Activated CD8-positive, alpha-beta memory T cell treated with anti-CD3 and anti-CD28 coated beads, Interleukin-2, amount 50 U/mL, for 1 hour (primary cell): ENCODE measurements at regions not wholly inside any gene's neighbourhood (a gene's known extent, or its start where the extent isn't known, plus 50 kb on each side); places are given as distances from the start of the nearest gene placed in this dataset.
"Not testable (repeated sequence)": the region's sequence is repeated elsewhere in the genome, so short reads cannot be mapped to it uniquely, and the experiment has no call there.

Experiments used
- DNase-seq: peaks from one replicate; pipeline ENCODE4 v3.0.0-alpha.2; 2020; ENCODE audit errors: extremely low read depth

- no peak for DNase-seq
Measured at GRCh38 chr1:224061436-224061835, 52.5 kb upstream of the FBXO28 start.

GRCh38 chr1:224059897-224060427, 53.9 kb upstream of the FBXO28 start:
- DNase-seq: no peak

DNA sequence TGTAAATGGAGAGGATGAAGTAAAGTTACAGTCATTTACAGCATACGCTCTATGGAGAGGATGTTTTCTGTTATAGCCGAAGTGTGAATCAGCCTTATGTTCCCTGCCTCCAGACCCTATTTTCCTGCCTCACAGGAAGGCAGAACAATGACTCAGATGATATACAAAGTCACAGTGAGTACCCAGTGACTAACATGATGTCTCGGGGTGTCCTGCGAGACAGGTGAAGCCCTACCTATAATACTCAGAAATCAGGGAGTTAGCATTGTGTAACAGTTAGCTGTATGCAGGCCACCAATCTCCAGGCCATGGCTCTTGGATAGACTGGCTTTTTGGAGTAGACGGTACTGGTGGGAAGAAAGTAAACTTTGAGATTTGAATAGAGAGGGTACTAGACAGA, 55.6 kb upstream of the FBXO28 start:
- no peak for DNase-seq

DNA sequence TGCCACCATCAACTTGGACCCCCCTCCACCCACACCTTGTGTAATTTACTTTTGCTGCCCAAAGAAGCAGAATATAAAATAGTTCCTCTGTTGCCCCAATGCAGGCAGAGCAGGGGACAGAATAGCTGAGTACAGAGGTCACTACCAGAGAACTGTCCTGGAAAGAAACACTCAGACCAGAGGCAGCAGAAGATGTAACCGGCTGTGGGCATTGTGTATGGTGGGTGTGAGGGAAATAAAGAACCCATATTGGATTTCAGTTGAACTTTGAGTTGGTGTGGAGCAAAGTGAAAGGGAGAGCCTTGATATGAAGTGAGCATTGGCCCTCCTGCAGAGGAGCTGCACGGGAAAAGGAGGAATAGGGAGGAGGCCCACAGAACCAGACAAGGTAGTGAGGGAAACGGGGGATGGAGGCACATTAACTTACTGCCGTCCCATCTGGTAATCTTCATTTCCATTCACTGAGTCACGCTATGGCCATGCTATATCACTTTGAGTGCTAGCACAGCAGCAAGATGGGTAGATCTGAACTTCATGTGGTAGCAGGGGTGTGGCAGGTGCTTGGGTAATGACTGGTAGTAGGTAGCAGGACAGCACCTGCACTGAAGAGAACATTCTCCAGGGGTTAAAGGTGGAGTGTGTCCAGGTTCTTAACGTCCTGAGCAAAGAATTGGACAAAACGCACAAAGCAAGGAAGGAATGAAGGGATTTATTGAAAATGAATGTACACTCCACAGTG, 56.3 kb upstream of the FBXO28 start:
- DNase-seq: no peak

DNA sequence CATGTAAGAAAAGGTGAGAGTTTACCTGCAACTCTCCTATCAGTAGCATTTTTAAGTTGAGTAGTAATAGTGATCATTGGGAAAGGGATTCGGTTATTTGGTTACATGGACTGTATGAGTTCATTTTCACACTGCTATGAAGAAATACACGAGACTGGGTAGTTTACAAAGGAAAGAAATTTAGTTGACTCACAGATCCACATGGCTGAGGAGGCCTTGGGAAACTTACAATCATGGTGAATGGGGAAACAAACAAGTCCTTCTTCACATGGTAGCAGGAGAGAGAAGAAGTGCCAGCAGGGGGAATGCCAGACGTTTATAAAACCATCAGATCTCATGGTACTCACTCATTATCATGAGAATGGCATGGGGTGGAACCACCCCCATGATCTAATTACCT, 59.3 kb upstream of the FBXO28 start:
- no peak for DNase-seq

- no peak for DNase-seq
Measured at GRCh38 chr1:224054012-224054411, 59.9 kb upstream of the FBXO28 start.

- DNase-seq: no peak
Measured at GRCh38 chr1:224053456-224053855, 60.5 kb upstream of the FBXO28 start.

GRCh38 chr1:224052772-224053171, 61.1 kb upstream of the FBXO28 start:
- DNase-seq: no peak

- not testable (repeated sequence) for DNase-seq
Measured at GRCh38 chr1:224051782-224052181, 62.1 kb upstream of the FBXO28 start.

GRCh38 chr1:224051086-224051406, 62.9 kb upstream of the FBXO28 start:
- no peak for DNase-seq

DNA sequence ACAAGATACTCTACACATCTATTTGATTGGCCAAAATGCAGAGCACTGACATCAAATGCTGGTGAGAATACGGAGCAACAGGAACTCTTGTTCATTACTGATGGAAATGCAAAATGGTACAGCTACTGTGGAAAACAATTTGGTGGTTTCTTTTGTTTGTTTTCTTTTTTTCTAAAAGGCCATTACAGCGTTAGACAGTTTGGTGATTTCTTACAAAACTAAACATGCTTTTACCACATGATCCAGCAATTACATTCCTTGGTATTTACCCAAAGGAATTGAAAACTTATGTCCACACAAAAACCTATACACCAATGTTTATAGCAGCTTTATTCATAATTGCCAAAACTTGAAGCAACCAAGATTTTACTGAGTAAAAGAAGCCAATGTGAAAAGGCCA, 66.4 kb upstream of the FBXO28 start:
- no peak for DNase-seq

- no peak for DNase-seq
Measured at GRCh38 chr1:224045556-224045955, 68.4 kb upstream of the FBXO28 start.

DNA sequence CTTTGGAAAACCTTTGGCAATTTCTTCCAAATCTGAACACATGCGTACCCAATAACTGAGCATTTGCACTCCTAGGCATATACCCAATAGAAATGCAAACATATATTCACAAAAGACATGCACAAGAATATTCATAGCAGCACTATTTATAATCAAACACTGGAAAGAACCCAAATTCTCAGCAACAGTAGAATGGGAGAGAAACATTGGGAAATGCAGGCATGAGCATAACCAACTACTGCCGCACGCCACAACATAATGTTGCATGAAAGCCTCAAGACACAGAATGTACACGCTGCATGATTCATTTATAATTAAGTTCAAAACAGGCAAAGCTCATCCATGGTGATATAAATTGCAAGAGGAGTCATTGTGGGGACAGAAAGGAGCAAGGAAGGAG, 69.5 kb upstream of the FBXO28 start:
- no peak for DNase-seq

DNA sequence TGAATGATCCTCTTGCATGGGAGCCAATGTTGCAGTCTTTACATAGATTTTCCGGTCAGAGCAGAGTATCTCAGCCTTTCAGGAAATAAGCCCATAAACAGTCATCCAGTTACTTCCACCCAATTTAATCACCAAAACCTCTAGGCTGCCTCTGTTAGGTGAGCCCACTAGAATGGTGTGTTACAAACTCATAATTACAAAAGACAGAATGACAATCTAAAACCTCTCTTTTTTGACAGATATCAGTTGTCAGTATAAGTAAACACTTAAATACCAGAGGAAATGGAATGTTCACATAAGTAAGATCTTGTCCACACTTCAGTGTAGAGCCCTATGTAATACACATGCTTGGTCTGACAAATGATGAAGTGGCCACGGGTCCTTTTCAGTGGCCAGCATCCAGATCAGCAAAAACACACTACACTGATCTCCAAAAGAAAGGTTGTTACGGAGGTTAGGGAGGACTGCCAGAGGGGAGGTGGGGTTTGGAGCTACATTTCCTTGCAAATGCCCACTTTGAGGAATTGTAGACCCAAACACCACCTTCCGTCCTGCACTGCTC, 71.3 kb upstream of the FBXO28 start:
- no peak for DNase-seq

GRCh38 chr1:224041032-224041431, 72.9 kb upstream of the FBXO28 start:
- no peak for DNase-seq

- not testable (repeated sequence) for DNase-seq
Measured at GRCh38 chr1:224040423-224040822, 73.5 kb upstream of the FBXO28 start.

DNA sequence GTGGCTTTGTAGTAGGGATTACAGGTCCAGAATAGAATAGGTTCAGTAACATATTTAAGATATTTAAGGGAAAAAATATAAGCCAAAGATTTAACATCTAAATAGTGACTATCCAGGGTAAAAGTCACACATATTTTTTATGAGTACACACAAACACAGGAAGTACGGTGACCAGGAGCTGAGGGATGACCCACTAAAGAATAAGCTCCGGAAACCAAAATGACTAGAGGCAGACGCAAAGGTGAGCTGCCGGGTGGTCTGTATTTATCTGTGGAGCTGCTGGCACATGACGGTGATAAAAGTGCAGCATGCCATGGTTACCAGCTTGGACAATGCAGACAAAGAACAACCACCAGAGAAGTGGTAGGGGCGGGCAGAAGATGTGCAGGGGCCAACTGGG, 73.9 kb upstream of the FBXO28 start:
- DNase-seq: not testable (repeated sequence)

- DNase-seq: not testable (repeated sequence)
Measured at GRCh38 chr1:224038832-224039231, 75.1 kb upstream of the FBXO28 start.

- not testable (repeated sequence) for DNase-seq
Measured at GRCh38 chr1:224037362-224037761, 76.5 kb upstream of the FBXO28 start.

DNA sequence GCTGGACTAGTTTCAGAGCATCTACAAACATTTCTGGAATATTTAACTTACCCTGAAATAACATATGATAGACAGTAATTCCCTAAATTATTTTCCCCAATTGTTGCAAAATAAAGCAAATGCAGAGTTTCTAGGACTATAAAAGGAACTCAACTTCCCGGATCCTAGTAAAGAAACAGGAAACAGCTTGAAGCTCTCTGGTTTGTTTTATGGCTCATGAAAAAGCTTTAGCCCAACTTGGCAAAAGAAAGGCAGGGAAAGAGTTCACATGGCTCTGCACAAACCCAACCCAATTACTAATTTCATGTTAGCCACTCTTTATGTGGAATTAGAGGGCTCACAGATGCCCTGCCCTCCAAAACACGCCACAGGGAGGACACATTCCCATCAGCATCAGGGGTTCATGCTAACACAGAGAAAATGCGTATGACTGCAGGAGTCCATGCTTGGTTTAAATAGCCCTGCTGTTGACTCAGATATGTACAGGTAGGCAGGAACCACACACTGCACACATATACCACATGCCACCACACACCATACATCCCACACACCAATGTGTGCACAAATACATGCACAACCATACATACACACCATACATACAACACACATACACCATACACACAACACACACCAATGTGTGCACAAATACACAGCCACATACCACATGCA, 81.2 kb upstream of the FBXO28 start:
- DNase-seq: not testable (repeated sequence)

- DNase-seq: not testable (repeated sequence)
Measured at GRCh38 chr1:224031986-224032385, 81.9 kb upstream of the FBXO28 start.

DNA sequence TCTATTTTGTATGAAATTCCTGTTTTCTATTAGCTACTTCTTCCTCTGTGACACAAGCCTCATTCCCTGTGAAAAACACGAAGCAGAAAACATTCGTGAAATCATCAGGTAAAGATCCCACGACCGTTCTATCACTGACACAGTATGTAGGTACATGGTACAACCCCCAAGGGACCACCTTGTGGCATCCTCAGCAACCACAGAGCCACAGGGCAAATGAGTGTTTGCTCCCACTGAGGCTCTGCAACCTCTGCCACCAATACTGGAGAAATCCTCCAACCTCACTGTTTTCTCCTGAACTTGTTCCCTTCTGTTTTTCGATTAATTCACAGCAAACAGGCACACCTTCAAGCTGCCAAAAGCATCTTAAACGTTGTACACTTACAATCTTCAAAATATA, 83.7 kb upstream of the FBXO28 start:
- not testable (repeated sequence) for DNase-seq
